Esophagus squamous epithelium (tissue), 4 donors: ENCODE measurements at regions not wholly inside any gene's neighbourhood (a gene's known extent, or its start where the extent isn't known, plus 50 kb on each side); places are given as distances from the start of the nearest gene placed in this dataset.

Experiments
- POLR2A ChIP-seq, 4 donors: fragments of 450-650 bp; IDR thresholded peaks; one replicate each; pipeline ENCODE4 v1.6.1; 2017; ENCODE audit warnings: antibody characterized with exemption in 4 of 4, mild to moderate bottlenecking in 4 of 4, moderate library complexity in 3 of 4
- TF ChIP-seq, protein P1 (sequence below), 6 experiments: fragments of 450-650 bp in 4 of 6; fragments of 200-600 bp in 2 of 6; sonication (generic) in 2 of 6; IDR thresholded peaks; one replicate each; pipeline ENCODE4 v1.5.1; 2016 to 2019; ENCODE audit warnings: antibody characterized with exemption in 6 of 6, mild to moderate bottlenecking in 4 of 6, moderate library complexity in 4 of 6

DNA sequence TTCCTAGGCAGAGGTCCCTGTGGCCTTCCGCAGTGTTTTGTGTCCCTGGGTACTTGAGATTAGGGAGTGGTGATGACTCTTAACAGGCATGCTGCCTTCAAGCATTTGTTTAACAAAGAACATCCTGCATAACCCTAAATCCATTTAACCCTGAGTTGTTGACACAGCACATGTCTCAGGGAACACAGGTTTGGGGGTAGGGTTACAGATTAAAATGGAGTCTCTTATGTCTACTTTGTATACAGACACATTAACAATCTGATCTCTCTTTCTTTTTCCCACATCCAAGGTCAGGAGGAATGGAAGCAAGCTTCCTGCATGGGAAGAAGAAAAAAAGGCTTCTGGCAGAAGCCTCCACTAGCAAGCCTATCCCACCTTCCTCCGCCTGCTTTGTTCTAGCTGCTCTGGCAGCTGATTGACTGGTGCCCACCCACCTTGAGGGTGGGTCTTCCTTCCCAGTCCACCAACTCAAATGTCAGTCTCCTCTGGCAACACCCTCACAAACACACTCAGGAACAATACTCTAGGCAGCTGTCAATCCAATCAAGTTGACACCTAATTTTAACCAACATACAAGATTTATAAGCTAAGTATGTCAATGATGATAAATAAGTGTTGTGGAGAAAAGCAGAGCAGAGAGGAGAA is 176.5 kb upstream of the CCZ1B start:
- TF ChIP-seq, protein P1, sequence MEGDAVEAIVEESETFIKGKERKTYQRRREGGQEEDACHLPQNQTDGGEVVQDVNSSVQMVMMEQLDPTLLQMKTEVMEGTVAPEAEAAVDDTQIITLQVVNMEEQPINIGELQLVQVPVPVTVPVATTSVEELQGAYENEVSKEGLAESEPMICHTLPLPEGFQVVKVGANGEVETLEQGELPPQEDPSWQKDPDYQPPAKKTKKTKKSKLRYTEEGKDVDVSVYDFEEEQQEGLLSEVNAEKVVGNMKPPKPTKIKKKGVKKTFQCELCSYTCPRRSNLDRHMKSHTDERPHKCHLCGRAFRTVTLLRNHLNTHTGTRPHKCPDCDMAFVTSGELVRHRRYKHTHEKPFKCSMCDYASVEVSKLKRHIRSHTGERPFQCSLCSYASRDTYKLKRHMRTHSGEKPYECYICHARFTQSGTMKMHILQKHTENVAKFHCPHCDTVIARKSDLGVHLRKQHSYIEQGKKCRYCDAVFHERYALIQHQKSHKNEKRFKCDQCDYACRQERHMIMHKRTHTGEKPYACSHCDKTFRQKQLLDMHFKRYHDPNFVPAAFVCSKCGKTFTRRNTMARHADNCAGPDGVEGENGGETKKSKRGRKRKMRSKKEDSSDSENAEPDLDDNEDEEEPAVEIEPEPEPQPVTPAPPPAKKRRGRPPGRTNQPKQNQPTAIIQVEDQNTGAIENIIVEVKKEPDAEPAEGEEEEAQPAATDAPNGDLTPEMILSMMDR (IDR thresholded peaks at IDR 0.05): no peak
- no peak for TF ChIP-seq POLR2A (IDR thresholded peaks at IDR 0.05)
